ENCODE measurements at regions not wholly inside any gene's neighbourhood (a gene's known extent, or its start where the extent isn't known, plus 50 kb on each side); places are given as distances from the start of the nearest gene placed in this dataset.

- ATAC-seq, result no peak
- Histone ChIP-seq H3K4me3 (replicated peaks in 1 of 2; ENCODE audit: low read depth in 1 of 2, low read length in 2 of 2) (no peak overlapping the region), H2AFZ (ENCODE audit: low read depth, low read length, poor library complexity, severe bottlenecking) (no peak overlapping the region), H3K27me3 (ENCODE audit: insufficient read depth, low read length) (no peaks in the 10 kb centered on the region), H3K27ac (ENCODE audit: low read depth, low read length) (no peak overlapping the region), H3K4me1 (ENCODE audit: control insufficient read depth in 1 of 2, insufficient read depth in 2 of 2, low read length in 2 of 2) (no peaks in the 10 kb centered on the region), H3K9me3 (ENCODE audit: control insufficient read depth in 1 of 2, insufficient read depth in 1 of 2, low read depth in 1 of 2, low read length in 2 of 2) (no peaks in the 10 kb centered on the region), H3K9me2 (ENCODE audit: insufficient read depth) (no peaks in the 10 kb centered on the region), H3K4me2 (ENCODE audit: low read length) (no peak overlapping the region), H3K36me3 (ENCODE audit: control insufficient read depth in 1 of 2, insufficient read depth in 2 of 2, low read length in 2 of 2) (no peaks in the 10 kb centered on the region), H4K20me1 (ENCODE audit: insufficient read depth) (no peaks in the 10 kb centered on the region), H3K79me2 (ENCODE audit: insufficient read depth, low read length) (no peaks in the 10 kb centered on the region), H3K9ac (ENCODE audit: low read length) (no peak overlapping the region)
- intact Hi-C loops (cut with micrococcal nuclease), result no loop called here
- no peak for DNase-seq (ENCODE audit: low read depth, low spot score)
- RAD21 ChIA-PET (ENCODE audit: low non-redundant PET in 1 of 2, low total read pairs in 2 of 2, uncharacterized antibody in 2 of 2, unreplicated experiment in 2 of 2), result no interaction called here
- CTCF ChIA-PET, result no interaction called here
- TF ChIP-seq MAX (IDR thresholded peaks at IDR 0.05), result no peak
- no peak for TF ChIP-seq TCF7L2 (IDR thresholded peaks at IDR 0.05; ENCODE audit: borderline replicate concordance, extremely low read depth, insufficient read depth, insufficient read length)
- no peak for TF ChIP-seq SRF (IDR thresholded peaks at IDR 0.05; ENCODE audit: low read depth)
- no peak for TF ChIP-seq POLR2A (IDR thresholded peaks at IDR 0.05; ENCODE audit: borderline replicate concordance, extremely low read depth, insufficient read depth, insufficient read length)
- TF ChIP-seq RAD21 (IDR thresholded peaks at IDR 0.05; ENCODE audit: low read depth), result no peak
- TF ChIP-seq ZFX (IDR thresholded peaks at IDR 0.05), result no peak
- TF ChIP-seq FOSL1 (IDR thresholded peaks at IDR 0.05; ENCODE audit: low read depth), result no peak
- no peak for TF ChIP-seq EZH2phosphoT487 (IDR thresholded peaks at IDR 0.05; ENCODE audit: borderline replicate concordance)
- TF ChIP-seq EZH2 (IDR thresholded peaks at IDR 0.05), result no peak
- no peak for TF ChIP-seq POLR2AphosphoS5 (IDR thresholded peaks at IDR 0.05; ENCODE audit: low read depth, low read length)
- no peak for TF ChIP-seq ZBTB33 (IDR thresholded peaks at IDR 0.05; ENCODE audit: extremely low read depth, insufficient replicate concordance, low read length)
- TF ChIP-seq SIN3A (IDR thresholded peaks at IDR 0.05; ENCODE audit: low read depth), result no peak
- TF ChIP-seq ATF3 (IDR thresholded peaks at IDR 0.05), result no peak
- TF ChIP-seq CTCF (IDR thresholded peaks at IDR 0.05 in 2 of 3, conservative IDR thresholded peaks at IDR 0.05 in 1 of 3; ENCODE audit: borderline replicate concordance in 1 of 3, insufficient read depth in 1 of 3, low read depth in 2 of 3, low read length in 2 of 3), result no peak
- no peak for TF ChIP-seq EGR1 (IDR thresholded peaks at IDR 0.05; ENCODE audit: low read depth)
- BruUV-seq (replicated peaks), result no TSS peak
- POLR2A ChIA-PET, result no interaction called here
Measured at GRCh38 chr13:109606520-109606919, 179.9 kb downstream of the IRS2 start.

All from HCT116 (cell line).